GM12878 (cell line): ENCODE measurements at regions not wholly inside any gene's neighbourhood (a gene's known extent, or its start where the extent isn't known, plus 50 kb on each side); places are given as distances from the start of the nearest gene placed in this dataset.

Experiments
- ATAC-seq: fragments of 200-7000 bp; cut with Tn5 transposase; 3 replicates; pipeline ENCODE4 v1.9.1; 2020; ENCODE audit warnings: mild to moderate bottlenecking, moderate library complexity
- BruUV-seq: library from RNA; stranded (reverse); fragments of 400-500 nt; replicated peaks from 2 replicates; lab custom pipeline; 2021; lab: Mats Ljungman, UMichigan
- CTCF ChIA-PET: fragments of 300-600 bp; sonication (Branson Sonifier 250); formaldehyde crosslinking; extraction: SDS; loops from one replicate; lab custom pipeline; 2021; ENCODE audit warnings: inconsistent platforms; lab: Yijun Ruan, JAX
- POLR2A ChIA-PET: fragments of 350-600 bp; formaldehyde crosslinking; extraction: SDS; loops from one replicate; lab custom pipeline; 2021; ENCODE audit warnings: inconsistent platforms; lab: Charles Lee
- RAD21 ChIA-PET: fragments of 300-600 bp; sonication (Branson Sonifier 250); formaldehyde crosslinking; loops from one replicate; lab custom pipeline; 2023; ENCODE audit warnings: antibody characterized with exemption; ENCODE audit not compliant: unreplicated experiment; lab: Charles Lee
- SMC1A ChIA-PET: fragments of 300-600 bp; sonication (Branson Sonifier 250); formaldehyde crosslinking; loops from one replicate; lab custom pipeline; 2023; ENCODE audit not compliant: unreplicated experiment, uncharacterized antibody; lab: Charles Lee
- DNase-seq: peaks from one replicate; pipeline ENCODE4 v3.0.0-alpha.2; 2011; ENCODE audit warnings: low read depth, low spot score
- FAIRE-seq: peaks from 3 replicates; lab custom pipeline; 2011; peaks lifted over from hg19 to GRCh38; lab: Jason Lieb, UNC
- H2AFZ ChIP-seq: 2 replicates; pipeline ENCODE4 v1.6.0; 2011; ENCODE audit warnings: low read depth, low read length, control low read depth; ENCODE audit not compliant: control insufficient read depth
- H3K27ac ChIP-seq: 2 replicates; pipeline ENCODE4 v1.5.1; 2011; ENCODE audit warnings: control low read depth; ENCODE audit not compliant: control insufficient read depth, insufficient read depth
- H3K27me3 ChIP-seq, 2 experiments: replicated peaks in 1 of 2; 2 replicates each; pipeline versions ENCODE4 v1.6.0 to v1.6.1; 2011; ENCODE audit warnings: low read length in 1 of 2; ENCODE audit not compliant: control insufficient read depth in 2 of 2, insufficient read depth in 2 of 2
- H3K36me3 ChIP-seq, 2 experiments: 2 replicates each; pipeline ENCODE4 v1.5.1; 2011; ENCODE audit warnings: low read length in 1 of 2; ENCODE audit not compliant: control insufficient read depth in 2 of 2, insufficient read depth in 2 of 2
- H3K4me1 ChIP-seq: 2 replicates; pipeline ENCODE4 v1.6.1; 2011; ENCODE audit warnings: mild to moderate bottlenecking, low read length, moderate library complexity, mixed read lengths; ENCODE audit not compliant: control insufficient read depth, insufficient read depth
- H3K4me2 ChIP-seq: 2 replicates; pipeline ENCODE4 v1.6.0; 2011; ENCODE audit warnings: control low read depth; ENCODE audit not compliant: control insufficient read depth, insufficient read depth
- H3K4me3 ChIP-seq: fragments of 200-600 bp; sonication (generic); 2 replicates; pipeline ENCODE4 v1.5.1; 2016
- H3K79me2 ChIP-seq: 2 replicates; pipeline ENCODE4 v1.6.0; 2011; ENCODE audit warnings: low read length; ENCODE audit not compliant: control insufficient read depth, insufficient read depth
- H3K9ac ChIP-seq: 2 replicates; pipeline ENCODE4 v1.8.0; 2011; ENCODE audit warnings: low read length, control low read depth, mixed read lengths; ENCODE audit not compliant: control insufficient read depth, insufficient read depth
- H3K9me3 ChIP-seq: replicated peaks from 3 replicates; pipeline ENCODE4 v1.5.1; 2011; ENCODE audit warnings: mild to moderate bottlenecking, low read length; ENCODE audit not compliant: control insufficient read depth, insufficient read depth
- H4K20me1 ChIP-seq: 2 replicates; pipeline ENCODE4 v1.6.0; 2011; ENCODE audit not compliant: control insufficient read depth, insufficient read depth
- BACH1 ChIP-seq: fragments of 450-650 bp; IDR thresholded peaks from 2 replicates; pipeline ENCODE4 v1.6.1; 2017; ENCODE audit warnings: mild to moderate bottlenecking, borderline replicate concordance
- BCL3 ChIP-seq: IDR thresholded peaks from 2 replicates; pipeline ENCODE4 v1.6.1; 2011; ENCODE audit warnings: borderline replicate concordance, low read depth, mild to moderate bottlenecking, moderate library complexity, low read length; ENCODE audit not compliant: insufficient read depth, poor library complexity, severe bottlenecking
- CEBPB ChIP-seq, 2 experiments: fragments of 150-350 bp in 1 of 2; IDR thresholded peaks; 2 replicates each; pipeline ENCODE4 v1.6.1; 2012 to 2014; ENCODE audit warnings: low read depth in 2 of 2, low read length in 2 of 2, borderline replicate concordance in 1 of 2, inconsistent platforms in 1 of 2
- DPF2 ChIP-seq: fragments of 450-650 bp; IDR thresholded peaks from 2 replicates; pipeline ENCODE4 v1.6.1; 2017; ENCODE audit warnings: mild to moderate bottlenecking
- ELK1 ChIP-seq: IDR thresholded peaks from 2 replicates; pipeline ENCODE4 v1.6.1; 2012; ENCODE audit warnings: low read depth, low read length, improper control_type of control experiment
- FOXM1 ChIP-seq: IDR thresholded peaks from 2 replicates; pipeline ENCODE4 v1.6.1; 2012; ENCODE audit warnings: low read depth, mild to moderate bottlenecking, inconsistent platforms, low read length, moderate library complexity
- GABPA ChIP-seq: IDR thresholded peaks from 2 replicates; pipeline ENCODE4 v1.6.1; 2014; ENCODE audit warnings: antibody characterized with exemption, low read depth, mild to moderate bottlenecking, inconsistent platforms
- HCFC1 ChIP-seq: fragments of 150-350 bp; IDR thresholded peaks from 2 replicates; pipeline ENCODE4 v1.6.1; 2014; ENCODE audit warnings: low read length
- KDM1A ChIP-seq: fragments of 200-600 bp; sonication (generic); IDR thresholded peaks from 2 replicates; pipeline ENCODE4 v1.6.1; 2016; ENCODE audit warnings: borderline replicate concordance
- NFYA ChIP-seq: IDR thresholded peaks from 2 replicates; pipeline ENCODE4 v1.6.1; 2011; ENCODE audit warnings: low read depth, mild to moderate bottlenecking, low read length, improper control_type of control experiment, borderline replicate concordance
- NFYB ChIP-seq: IDR thresholded peaks from 2 replicates; pipeline ENCODE4 v1.6.1; 2011; ENCODE audit warnings: low read depth, mild to moderate bottlenecking, low read length, improper control_type of control experiment, moderate library complexity; ENCODE audit not compliant: insufficient read depth
- NKRF ChIP-seq: fragments of 450-650 bp; conservative IDR thresholded peaks from 2 replicates; pipeline ENCODE4 v1.6.1; 2017; ENCODE audit warnings: mild to moderate bottlenecking, moderate library complexity
- RUNX3 ChIP-seq: IDR thresholded peaks from 2 replicates; pipeline ENCODE4 v1.6.1; 2012; ENCODE audit warnings: low read length, inconsistent platforms
- ZNF592 ChIP-seq: fragments of 450-650 bp; IDR thresholded peaks from 2 replicates; pipeline ENCODE4 v1.6.1; 2017; ENCODE audit warnings: mild to moderate bottlenecking, moderate library complexity
- WGBS: methylation state at CpG from one replicate; pipeline ENCODE4 v1.1.6; 2016; ENCODE audit warnings: low lambda C conversion rate; ENCODE audit not compliant: insufficient replicate concordance, insufficient coverage; ENCODE audit errors: missing lambda C conversion rate; 5-methylcytosine and 5-hydroxymethylcytosine counted together
- in situ Hi-C: fragments of 300-500 bp; cut with MboI; formaldehyde crosslinking; loops from 9 replicates; pipeline ENCODE4 v1.14.3; 2018; ENCODE audit warnings: mixed read lengths
- intact Hi-C: fragments of 100-400 bp; cut with micrococcal nuclease; formaldehyde crosslinking; loops from one replicate; pipeline ENCODE4 v1.14.2; 2022; ENCODE audit not compliant: unreplicated experiment

- no peak for FAIRE-seq
- SMC1A ChIA-PET: no interaction called here
- intact Hi-C loops: no loop called here
Observed at GRCh38 chr13:48902368-48902767, 73.3 kb upstream of the FNDC3A start.

More at GRCh38 chr13:48902368-48902767, 73.3 kb upstream of the FNDC3A start:
- no peak for TF ChIP-seq NKRF
- TF ChIP-seq BCL3: no peak
- TF ChIP-seq BACH1: no peak
- no peak for TF ChIP-seq NFYA
- no peak for TF ChIP-seq RUNX3
- TF ChIP-seq ELK1: no peak
- no peak for TF ChIP-seq HCFC1
- no peak for TF ChIP-seq NFYB
- TF ChIP-seq DPF2: no peak
- no peak for TF ChIP-seq FOXM1
- no peak for TF ChIP-seq GABPA
- TF ChIP-seq CEBPB (IDR thresholded peaks at IDR 0.05; ENCODE audit: borderline replicate concordance in 1 of 2, low read depth in 2 of 2, low read length in 2 of 2): no peak
- TF ChIP-seq ZNF592: no peak
- TF ChIP-seq KDM1A: no peak
- Histone ChIP-seq H3K4me1 (no peaks in the 10 kb centered on the region), H3K4me3 (no peak overlapping the region), H3K4me2 (no peak overlapping the region), H3K79me2 (no peaks in the 10 kb centered on the region), H2AFZ (no peak overlapping the region), H3K27ac (no peak overlapping the region), H3K36me3 (no peaks in the 10 kb centered on the region), H4K20me1 (no peaks in the 10 kb centered on the region), H3K27me3 (peaks cover 1 to 11% of the 10 kb centered on the region in 2 experiments; a peak in 2 of 4 replicates), H3K9ac (no peak overlapping the region), H3K9me3 (no peaks in the 10 kb centered on the region; the same call in 2 of the 3 replicates)
- RAD21 ChIA-PET: no interaction called here
- CTCF ChIA-PET: no interaction called here
- POLR2A ChIA-PET: no interaction called here
- ATAC-seq: no peak
- in situ Hi-C loops: no loop called here
- no TSS peak for BruUV-seq
- WGBS: 6% methylated on average over 1 of the region's 1 CpG
- DNase-seq: no peak
